HCT116 (cell line): ENCODE measurements at regions not wholly inside any gene's neighbourhood (a gene's known extent, or its start where the extent isn't known, plus 50 kb on each side); places are given as distances from the start of the nearest gene placed in this dataset.

Experiments used
- ATAC-seq: fragments of 200-7000 bp; cut with Tn5 transposase; 2 replicates; pipeline ENCODE4 v1.9.1; 2020; ENCODE audit warnings: mild to moderate bottlenecking, moderate library complexity
- BruUV-seq: library from RNA; stranded (reverse); fragments of 400-500 nt; replicated peaks from 2 replicates; lab custom pipeline; 2021; lab: Mats Ljungman, UMichigan
- CTCF ChIA-PET: fragments of 300-600 bp; sonication (Branson Sonifier 250); formaldehyde crosslinking; loops from one replicate; lab custom pipeline; 2021; ENCODE audit warnings: antibody characterized with exemption; lab: Charles Lee
- POLR2A ChIA-PET: fragments of 300-600, 350-600 bp; sonication (Branson Sonifier 250); formaldehyde crosslinking; loops from one replicate; lab custom pipeline; 2021; ENCODE audit warnings: antibody characterized with exemption; lab: Charles Lee
- RAD21 ChIA-PET, 2 experiments: fragments of 300-600 bp; sonication (Branson Sonifier 250); formaldehyde crosslinking; loops; one replicate each; lab custom pipeline; 2023; ENCODE audit warnings: low total read pairs in 2 of 2; ENCODE audit not compliant: uncharacterized antibody in 2 of 2, unreplicated experiment in 2 of 2, low non-redundant PET in 1 of 2; lab: Charles Lee
- DNase-seq: peaks from one replicate; pipeline ENCODE4 v3.0.0-alpha.2; 2010; ENCODE audit warnings: low read depth, low spot score
- H2AFZ ChIP-seq: fragments of 200-600 bp; shearing (Covaris generic), sonication (generic); 2 replicates; pipeline ENCODE4 v1.6.1; 2017; ENCODE audit warnings: low read depth, mixed run types, mixed read lengths, antibody characterized with exemption, low read length; ENCODE audit not compliant: poor library complexity, severe bottlenecking
- H3K27ac ChIP-seq: 2 replicates; pipeline ENCODE4 v1.5.1; 2012; ENCODE audit warnings: low read depth, low read length
- H3K27me3 ChIP-seq: fragments of 200-600 bp; sonication (generic); 2 replicates; pipeline ENCODE4 v1.6.1; 2016; ENCODE audit warnings: mixed run types, low read length, mixed read lengths; ENCODE audit not compliant: insufficient read depth
- H3K36me3 ChIP-seq, 2 experiments: fragments of 200-500 bp in 1 of 2; fragments of 200-600 bp in 1 of 2; sonication (Bioruptor generic) in 1 of 2; sonication (generic) in 1 of 2; 2 replicates each; pipeline versions ENCODE4 v1.5.1 to v1.6.1; 2014 to 2016; ENCODE audit warnings: low read length in 2 of 2, inconsistent platforms in 1 of 2, mixed read lengths in 1 of 2, mixed run types in 1 of 2; ENCODE audit not compliant: insufficient read depth in 2 of 2, control insufficient read depth in 1 of 2
- H3K4me1 ChIP-seq, 2 experiments: fragments of 200-600 bp in 1 of 2; sonication (generic) in 1 of 2; 2 replicates each; pipeline versions ENCODE4 v1.5.1 to v1.6.1; 2012 to 2017; ENCODE audit warnings: low read length in 2 of 2, inconsistent platforms in 1 of 2, mild to moderate bottlenecking in 1 of 2, mixed read lengths in 1 of 2, mixed run types in 1 of 2, moderate library complexity in 1 of 2; ENCODE audit not compliant: insufficient read depth in 2 of 2, control insufficient read depth in 1 of 2
- H3K4me2 ChIP-seq: fragments of 200-600 bp; sonication (generic); 2 replicates; pipeline ENCODE4 v1.6.1; 2017; ENCODE audit warnings: mixed run types, low read length, mixed read lengths
- H3K4me3 ChIP-seq, 2 experiments: fragments of 200-600 bp in 1 of 2; sonication (generic) in 1 of 2; replicated peaks in 1 of 2; 2 replicates each; pipeline ENCODE4 v1.5.1; 2011 to 2016; ENCODE audit warnings: low read length in 2 of 2, control low read depth in 1 of 2, low read depth in 1 of 2, mild to moderate bottlenecking in 1 of 2, mixed read lengths in 1 of 2, mixed run types in 1 of 2
- H3K79me2 ChIP-seq: fragments of 200-600 bp; sonication (generic); 2 replicates; pipeline ENCODE4 v1.6.1; 2017; ENCODE audit warnings: mild to moderate bottlenecking, mixed run types, low read length, moderate library complexity, mixed read lengths; ENCODE audit not compliant: insufficient read depth
- H3K9ac ChIP-seq: fragments of 200-600 bp; sonication (generic); 2 replicates; pipeline ENCODE4 v1.6.1; 2016; ENCODE audit warnings: low read length, mixed read lengths
- H3K9me2 ChIP-seq: fragments of 200-600 bp; sonication (generic), shearing (Covaris generic); 2 replicates; pipeline ENCODE4 v1.6.1; 2017; ENCODE audit warnings: mixed run types, mild to moderate bottlenecking, moderate library complexity; ENCODE audit not compliant: insufficient read depth
- H3K9me3 ChIP-seq, 2 experiments: fragments of 200-500 bp in 1 of 2; fragments of 200-600 bp in 1 of 2; sonication (Bioruptor generic) in 1 of 2; sonication (generic) in 1 of 2; 2 replicates each; pipeline ENCODE4 v1.6.1; 2014 to 2017; ENCODE audit warnings: low read length in 2 of 2, mixed read lengths in 2 of 2, inconsistent platforms in 1 of 2, low read depth in 1 of 2, mild to moderate bottlenecking in 1 of 2, mixed run types in 1 of 2, moderate library complexity in 1 of 2; ENCODE audit not compliant: control insufficient read depth in 1 of 2, insufficient read depth in 1 of 2
- H4K20me1 ChIP-seq: fragments of 200-600 bp; sonication (generic), shearing (Covaris generic); 2 replicates; pipeline ENCODE4 v1.6.1; 2017; ENCODE audit warnings: mixed run types, mild to moderate bottlenecking, moderate library complexity; ENCODE audit not compliant: insufficient read depth
- ATF3 ChIP-seq: IDR thresholded peaks from 2 replicates; pipeline ENCODE4 v1.6.1; 2012
- CBX3 ChIP-seq: IDR thresholded peaks from 2 replicates; pipeline ENCODE4 v1.6.1; 2012; ENCODE audit warnings: low read depth
- CEBPB ChIP-seq: IDR thresholded peaks from 2 replicates; pipeline ENCODE4 v1.6.1; 2012; ENCODE audit warnings: low read depth
- EGR1 ChIP-seq: IDR thresholded peaks from 2 replicates; pipeline ENCODE4 v1.6.1; 2012; ENCODE audit warnings: low read depth
- ELF1 ChIP-seq: IDR thresholded peaks from 2 replicates; pipeline ENCODE4 v1.6.1; 2012; ENCODE audit warnings: low read depth, borderline replicate concordance
- EZH2 ChIP-seq: fragments of 200-600 bp; sonication (generic); IDR thresholded peaks from 2 replicates; pipeline ENCODE4 v1.6.1; 2017; ENCODE audit warnings: antibody characterized with exemption, mixed run types
- FOSL1 ChIP-seq: IDR thresholded peaks from 2 replicates; pipeline ENCODE4 v1.6.1; 2012; ENCODE audit warnings: low read depth
- POLR2A ChIP-seq: IDR thresholded peaks from 2 replicates; pipeline ENCODE4 v1.7.0; 2011; ENCODE audit warnings: borderline replicate concordance; ENCODE audit not compliant: insufficient read depth, insufficient read length; ENCODE audit errors: extremely low read depth
- RAD21 ChIP-seq: IDR thresholded peaks from 2 replicates; pipeline ENCODE4 v1.6.1; 2012; ENCODE audit warnings: low read depth, mild to moderate bottlenecking
- SIN3A ChIP-seq: IDR thresholded peaks from 2 replicates; pipeline ENCODE4 v1.6.1; 2012; ENCODE audit warnings: low read depth
- SP1 ChIP-seq: IDR thresholded peaks from 2 replicates; pipeline ENCODE4 v1.6.1; 2012; ENCODE audit warnings: low read depth
- TCF7L2 ChIP-seq: IDR thresholded peaks from 2 replicates; pipeline ENCODE4 v1.7.0; 2011; ENCODE audit warnings: borderline replicate concordance, inconsistent platforms; ENCODE audit not compliant: insufficient read depth, insufficient read length; ENCODE audit errors: extremely low read depth
- YY1 ChIP-seq: IDR thresholded peaks from 2 replicates; pipeline ENCODE4 v1.6.1; 2011; ENCODE audit warnings: low read length, low read depth, moderate library complexity, mild to moderate bottlenecking; ENCODE audit not compliant: insufficient replicate concordance; ENCODE audit errors: extremely low read depth
- ZBTB33 ChIP-seq: IDR thresholded peaks from 2 replicates; pipeline ENCODE4 v1.6.1; 2011; ENCODE audit warnings: mild to moderate bottlenecking, low read length, moderate library complexity; ENCODE audit not compliant: insufficient replicate concordance; ENCODE audit errors: extremely low read depth
- ZFX ChIP-seq: fragments of 450-650 bp; IDR thresholded peaks from 2 replicates; pipeline ENCODE4 v1.6.1; 2017
- ZNF274 ChIP-seq: fragments of 200-500 bp; sonication (Bioruptor generic); IDR thresholded peaks from 2 replicates; pipeline ENCODE4 v1.6.1; 2014; ENCODE audit warnings: mild to moderate bottlenecking, low read depth, low read length, inconsistent platforms
- intact Hi-C: fragments of 100-400 bp; cut with micrococcal nuclease; formaldehyde crosslinking; loops from 2 replicates; pipeline ENCODE4 v1.10.0; 2022

GRCh38 chr15:27696530-27696929 is 402.6 kb downstream of the OCA2 start (continued):
- TF ChIP-seq TCF7L2, result no peak
- TF ChIP-seq RAD21, result no peak
- no peak for TF ChIP-seq ZNF274
- TF ChIP-seq SP1, result no peak

GRCh38 chr15:27695726-27696125 is 403.4 kb downstream of the OCA2 start:
- Histone ChIP-seq H3K27ac (no peak overlapping the region), H3K27me3 (no peaks in the 10 kb centered on the region), H3K4me2 (no peak overlapping the region), H3K9me2 (no peaks in the 10 kb centered on the region), H4K20me1 (no peaks in the 10 kb centered on the region), H3K36me3 (no peaks in the 10 kb centered on the region), H3K9ac (no peak overlapping the region), H2AFZ (no peak overlapping the region), H3K4me3 (no peak overlapping the region), H3K79me2 (no peaks in the 10 kb centered on the region), H3K4me1 (no peaks in the 10 kb centered on the region), H3K9me3 (peaks cover 13 to 55% of the 10 kb centered on the region in 2 experiments; a peak in 2 of 4 replicates)
- RAD21 ChIA-PET, result no interaction called here
- ATAC-seq (no peak), DNase-seq (no peak)
- CTCF ChIA-PET, result no interaction called here
- POLR2A ChIA-PET, result no interaction called here
- TF ChIP-seq EZH2 (no peak), SP1 (no peak), CBX3 (no peak), FOSL1 (no peak), SIN3A (no peak), YY1 (no peak), ATF3 (no peak), ZFX (no peak), ZBTB33 (no peak), ELF1 (no peak), POLR2A (no peak), EGR1 (no peak), CEBPB (no peak)
- intact Hi-C loops, result no loop called here
- BruUV-seq, result no TSS peak
